MM.1S (cell line): ENCODE measurements at regions not wholly inside any gene's neighbourhood (a gene's known extent, or its start where the extent isn't known, plus 50 kb on each side); places are given as distances from the start of the nearest gene placed in this dataset.

ENCODE experiments used
- CTCF ChIP-seq: fragments of 300-600 bp; sonication (generic); IDR thresholded peaks from 2 replicates; pipeline ENCODE4 v1.5.1; 2016; ENCODE audit warnings: antibody characterized with exemption, low read length, mixed read lengths
- EZH2 ChIP-seq: fragments of 300-600 bp; sonication (generic); optimal IDR thresholded peaks from 2 replicates; pipeline ENCODE3; 2017; ENCODE audit warnings: low read depth, mild to moderate bottlenecking, antibody characterized with exemption, low read length, mixed read lengths
- EZH2phosphoT487 ChIP-seq: fragments of 300-600 bp; sonication (generic); IDR thresholded peaks from 2 replicates; pipeline ENCODE4 v1.6.1; 2018; ENCODE audit warnings: antibody characterized with exemption, low read length

GRCh38 chr10:109427411-109427810 lies 495.9 kb downstream of the XPNPEP1 start:
- TF ChIP-seq CTCF = no peak
- TF ChIP-seq EZH2phosphoT487 = no peak
- TF ChIP-seq EZH2 = no peak
